SK-N-MC (cell line): ENCODE measurements at regions not wholly inside any gene's neighbourhood (a gene's known extent, or its start where the extent isn't known, plus 50 kb on each side); places are given as distances from the start of the nearest gene placed in this dataset.

ENCODE experiments used
- EZH2 ChIP-seq: fragments of 200-600 bp; sonication (generic); IDR thresholded peaks from one replicate; pipeline ENCODE4 v1.6.1; 2017; ENCODE audit warnings: antibody characterized with exemption
- POLR2AphosphoS5 ChIP-seq: IDR thresholded peaks from 2 replicates; pipeline ENCODE4 v1.6.1; 2012; ENCODE audit warnings: mild to moderate bottlenecking, low read depth, low read length, borderline replicate concordance

DNA sequence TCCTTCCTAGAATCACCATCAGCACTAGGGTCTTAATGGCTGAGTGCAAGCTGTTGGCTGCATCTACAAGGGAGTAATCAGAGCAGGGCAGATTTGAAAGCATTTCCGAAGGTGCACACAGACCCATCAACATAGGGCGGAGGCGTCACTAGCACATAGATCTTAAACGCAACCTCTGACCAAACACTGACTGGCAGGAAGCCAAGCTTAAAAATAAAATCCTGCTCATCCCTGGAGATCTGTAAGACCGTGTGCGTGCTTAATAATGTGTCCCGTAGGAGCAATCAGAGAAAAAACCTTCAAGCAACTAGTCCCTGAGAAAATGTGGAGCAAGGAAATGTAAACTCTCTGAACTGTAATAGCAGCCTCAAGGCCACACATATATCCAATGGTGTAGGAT, 470.5 kb downstream of the ETS1 start:
- no peak for TF ChIP-seq POLR2AphosphoS5
- TF ChIP-seq EZH2: no peak
